H1 (cell line): ENCODE measurements at regions not wholly inside any gene's neighbourhood (a gene's known extent, or its start where the extent isn't known, plus 50 kb on each side); places are given as distances from the start of the nearest gene placed in this dataset.

Experiments
- ATF2 ChIP-seq: IDR thresholded peaks from 2 replicates; pipeline ENCODE4 v1.6.1; 2012; ENCODE audit warnings: low read length, inconsistent platforms
- CTCF ChIP-seq, 3 experiments: IDR thresholded peaks; 1 replicate in 2 of 3; 2 replicates in 1 of 3; pipeline versions ENCODE4 v1.5.1 to v1.6.1; 2011; ENCODE audit warnings: low read length in 3 of 3, mild to moderate bottlenecking in 3 of 3, inconsistent platforms in 2 of 3, low read depth in 1 of 3, moderate library complexity in 1 of 3; ENCODE audit not compliant: insufficient read depth in 1 of 3; ENCODE audit errors: control extremely low read depth in 1 of 3
- HDAC6 ChIP-seq: IDR thresholded peaks from one replicate; pipeline ENCODE4 v1.7.1; 2012; ENCODE audit warnings: low read depth, mild to moderate bottlenecking, inconsistent platforms, low read length, moderate library complexity
- MAX ChIP-seq: IDR thresholded peaks from 2 replicates; pipeline ENCODE4 v1.6.1; 2012; ENCODE audit warnings: inconsistent platforms
- POLR2A ChIP-seq, 2 experiments: IDR thresholded peaks; 1 replicate in 1 of 2; 2 replicates in 1 of 2; pipeline ENCODE4 v1.6.1; 2011; ENCODE audit warnings: low read depth in 2 of 2, low read length in 2 of 2, mild to moderate bottlenecking in 2 of 2; ENCODE audit errors: control extremely low read depth in 1 of 2
- POLR2AphosphoS5 ChIP-seq: IDR thresholded peaks from 2 replicates; pipeline ENCODE4 v1.6.1; 2011; ENCODE audit warnings: low read depth, low read length
- RAD21 ChIP-seq, 2 experiments: IDR thresholded peaks in 1 of 2; conservative IDR thresholded peaks in 1 of 2; 2 replicates each; pipeline ENCODE4 v1.6.1; 2011; ENCODE audit warnings: low read depth in 2 of 2, low read length in 2 of 2, improper control_type of control experiment in 1 of 2, inconsistent platforms in 1 of 2, mild to moderate bottlenecking in 1 of 2, moderate library complexity in 1 of 2
- RFX5 ChIP-seq: IDR thresholded peaks from 2 replicates; pipeline ENCODE4 v1.6.1; 2011; ENCODE audit warnings: low read depth, low read length, improper control_type of control experiment, borderline replicate concordance
- RXRA ChIP-seq: IDR thresholded peaks from 2 replicates; pipeline ENCODE4 v1.6.1; 2011; ENCODE audit warnings: low read depth, mild to moderate bottlenecking, low read length, moderate library complexity; ENCODE audit not compliant: insufficient read depth
- SIN3A ChIP-seq, 2 experiments: IDR thresholded peaks in 1 of 2; conservative IDR thresholded peaks in 1 of 2; 2 replicates each; pipeline ENCODE4 v1.6.1; 2011 to 2012; ENCODE audit warnings: low read length in 2 of 2, improper control_type of control experiment in 1 of 2, low read depth in 1 of 2, mild to moderate bottlenecking in 1 of 2
- USF2 ChIP-seq: IDR thresholded peaks from 2 replicates; pipeline ENCODE4 v1.6.1; 2011; ENCODE audit warnings: low read length, improper control_type of control experiment
- YY1 ChIP-seq: IDR thresholded peaks from 2 replicates; pipeline ENCODE4 v1.6.1; 2011; ENCODE audit warnings: low read depth, mild to moderate bottlenecking, low read length

GRCh38 chrX:14359316-14359715 lies 170.0 kb upstream of the GLRA2 start:
- TF ChIP-seq RFX5 (no peak), CTCF (IDR thresholded peaks at IDR 0.05; ENCODE audit: control extremely low read depth in 1 of 3, insufficient read depth in 1 of 3, low read depth in 1 of 3, low read length in 3 of 3) (no peak), RXRA (no peak), USF2 (no peak), HDAC6 (no peak), POLR2AphosphoS5 (no peak), POLR2A (IDR thresholded peaks at IDR 0.05; ENCODE audit: control extremely low read depth in 1 of 2, low read depth in 2 of 2, low read length in 2 of 2) (no peak), RAD21 (IDR thresholded peaks at IDR 0.05 in 1 of 2, conservative IDR thresholded peaks at IDR 0.05 in 1 of 2; ENCODE audit: low read depth in 2 of 2, low read length in 2 of 2) (no peak), MAX (no peak), SIN3A (conservative IDR thresholded peaks at IDR 0.05 in 1 of 2, IDR thresholded peaks at IDR 0.05 in 1 of 2; ENCODE audit: low read depth in 1 of 2, low read length in 2 of 2) (no peak), ATF2 (no peak), YY1 (no peak)
